ENCODE measurements at regions not wholly inside any gene's neighbourhood (a gene's known extent, or its start where the extent isn't known, plus 50 kb on each side); places are given as distances from the start of the nearest gene placed in this dataset.

- no peak overlapping the region for H3K27ac ChIP-seq
- no peak overlapping the region for H3K4me3 ChIP-seq
- H3K27me3 ChIP-seq, result no peaks in the 10 kb centered on the region
- H3K4me1 ChIP-seq, result no peaks in the 10 kb centered on the region
- TF ChIP-seq, protein P1, sequence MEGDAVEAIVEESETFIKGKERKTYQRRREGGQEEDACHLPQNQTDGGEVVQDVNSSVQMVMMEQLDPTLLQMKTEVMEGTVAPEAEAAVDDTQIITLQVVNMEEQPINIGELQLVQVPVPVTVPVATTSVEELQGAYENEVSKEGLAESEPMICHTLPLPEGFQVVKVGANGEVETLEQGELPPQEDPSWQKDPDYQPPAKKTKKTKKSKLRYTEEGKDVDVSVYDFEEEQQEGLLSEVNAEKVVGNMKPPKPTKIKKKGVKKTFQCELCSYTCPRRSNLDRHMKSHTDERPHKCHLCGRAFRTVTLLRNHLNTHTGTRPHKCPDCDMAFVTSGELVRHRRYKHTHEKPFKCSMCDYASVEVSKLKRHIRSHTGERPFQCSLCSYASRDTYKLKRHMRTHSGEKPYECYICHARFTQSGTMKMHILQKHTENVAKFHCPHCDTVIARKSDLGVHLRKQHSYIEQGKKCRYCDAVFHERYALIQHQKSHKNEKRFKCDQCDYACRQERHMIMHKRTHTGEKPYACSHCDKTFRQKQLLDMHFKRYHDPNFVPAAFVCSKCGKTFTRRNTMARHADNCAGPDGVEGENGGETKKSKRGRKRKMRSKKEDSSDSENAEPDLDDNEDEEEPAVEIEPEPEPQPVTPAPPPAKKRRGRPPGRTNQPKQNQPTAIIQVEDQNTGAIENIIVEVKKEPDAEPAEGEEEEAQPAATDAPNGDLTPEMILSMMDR (IDR thresholded peaks at IDR 0.05), result no peak
- TF ChIP-seq POLR2A (IDR thresholded peaks at IDR 0.05), result no peak
- H3K9me3 ChIP-seq, result no peaks in the 10 kb centered on the region
- no peak for DNase-seq
- no peak for ATAC-seq
- WGBS, 2 donors, result 75 to 81% methylated on average over 6 of the region's 6 CpGs
- no peaks in the 10 kb centered on the region for H3K36me3 ChIP-seq (replicated peaks in 1 of 2; ENCODE audit: insufficient read depth in 1 of 2, low read depth in 2 of 2)
- intact Hi-C loops (cut with DNase I), result no loop called here
Observed at GRCh38 chr1:5364591-5364990, 627.6 kb downstream of the NPHP4 start.

DNA sequence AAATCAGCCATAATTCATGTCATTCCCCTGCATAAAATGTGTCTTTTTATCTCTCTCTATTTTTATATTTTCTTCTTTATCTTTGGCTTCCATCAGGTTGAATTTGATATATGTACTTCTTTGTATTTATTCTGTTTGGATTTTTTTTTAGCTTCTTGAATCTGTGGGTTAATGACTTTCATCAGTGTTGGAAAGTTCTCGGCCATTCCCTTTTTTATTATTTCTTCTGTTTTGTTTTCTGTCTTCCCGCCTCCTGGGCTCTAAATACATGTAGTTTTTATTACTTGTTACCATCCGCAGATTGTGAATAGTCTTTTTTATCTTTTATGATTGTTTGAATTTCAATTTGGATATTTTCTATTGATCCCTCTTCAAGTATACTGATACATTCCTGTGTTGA lies 637.5 kb downstream of the NPHP4 start:
- WGBS, 2 donors, result 63 to 68% methylated on average over 3 of the region's 3 CpGs
- intact Hi-C loops (cut with DNase I), result no loop called here
- ATAC-seq, result no peak

DNA sequence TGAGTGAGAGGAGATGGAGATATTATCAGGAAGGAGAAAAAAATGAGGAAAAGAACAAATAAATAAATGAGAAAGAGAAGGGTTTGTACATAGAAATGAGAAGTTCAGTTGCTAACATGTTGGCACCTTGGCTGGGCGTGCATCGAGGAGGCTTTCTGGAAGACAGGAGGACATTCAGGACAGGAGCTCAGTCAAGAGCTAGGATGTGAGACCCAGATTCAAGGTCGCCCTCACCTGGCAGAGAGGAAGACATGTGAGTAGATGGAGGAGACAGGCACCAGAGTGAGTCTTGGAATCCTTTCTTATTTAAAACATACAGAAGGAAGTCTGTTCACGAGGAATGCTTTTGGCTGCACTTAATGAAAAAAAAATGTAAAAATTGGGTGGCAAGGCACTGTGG lies 640.9 kb downstream of the NPHP4 start:
- Histone ChIP-seq H3K27me3 (no peaks in the 10 kb centered on the region), H3K4me1 (no peaks in the 10 kb centered on the region), H3K27ac (no peak overlapping the region), H3K9me3 (no peaks in the 10 kb centered on the region), H3K36me3 (replicated peaks in 1 of 2; ENCODE audit: insufficient read depth in 1 of 2, low read depth in 2 of 2) (no peaks in the 10 kb centered on the region), H3K4me3 (no peak overlapping the region)
- TF ChIP-seq POLR2A (IDR thresholded peaks at IDR 0.05), result no peak
- TF ChIP-seq, protein P1 (IDR thresholded peaks at IDR 0.05), result no peak
- ATAC-seq (no peak), DNase-seq (no peak)
- intact Hi-C loops (cut with DNase I), result no loop called here
- WGBS, 2 donors, result 50 to 55% methylated on average over 4 of the region's 4 CpGs

More for the DNA sequence above, 637.5 kb downstream of the NPHP4 start:
- DNase-seq, result no peak
- no peaks in the 10 kb centered on the region for H3K9me3 ChIP-seq
- no peak for TF ChIP-seq POLR2A (IDR thresholded peaks at IDR 0.05)
- TF ChIP-seq, protein P1 (IDR thresholded peaks at IDR 0.05), result no peak
- no peaks in the 10 kb centered on the region for H3K4me1 ChIP-seq
- no peak overlapping the region for H3K27ac ChIP-seq
- no peaks in the 10 kb centered on the region for H3K36me3 ChIP-seq (replicated peaks in 1 of 2; ENCODE audit: insufficient read depth in 1 of 2, low read depth in 2 of 2)
- H3K27me3 ChIP-seq, result no peaks in the 10 kb centered on the region
- no peak overlapping the region for H3K4me3 ChIP-seq

DNA sequence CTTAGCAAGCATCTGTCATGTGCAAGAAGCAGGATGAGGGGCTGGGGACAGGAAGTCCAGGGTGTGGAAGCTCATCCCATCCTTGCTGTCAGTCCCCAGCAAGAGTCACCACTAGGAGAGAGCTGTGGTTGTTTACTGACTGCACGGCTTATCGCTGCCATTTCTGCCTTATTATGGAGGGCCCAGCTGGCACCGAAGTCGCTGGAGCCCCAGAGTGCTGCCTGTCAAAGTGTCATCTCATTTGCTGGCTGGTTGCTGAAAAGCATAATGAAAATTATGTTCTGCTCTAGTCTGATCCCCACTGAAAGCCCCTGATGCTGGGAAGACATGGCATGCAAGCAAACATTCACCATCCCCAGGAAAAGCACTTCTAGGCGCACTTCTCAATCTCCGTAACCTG lies 642.7 kb downstream of the NPHP4 start:
- no peak for ATAC-seq
- Histone ChIP-seq H3K4me3 (no peak overlapping the region), H3K4me1 (no peaks in the 10 kb centered on the region), H3K27ac (no peak overlapping the region), H3K27me3 (no peaks in the 10 kb centered on the region), H3K9me3 (no peaks in the 10 kb centered on the region), H3K36me3 (replicated peaks in 1 of 2; ENCODE audit: insufficient read depth in 1 of 2, low read depth in 2 of 2) (no peaks in the 10 kb centered on the region)
- WGBS, 2 donors, result 60 to 73% methylated on average over 6 of the region's 6 CpGs
- no peak for DNase-seq
- no peak for TF ChIP-seq POLR2A (IDR thresholded peaks at IDR 0.05)
- TF ChIP-seq, protein P1 (IDR thresholded peaks at IDR 0.05), result no peak
- intact Hi-C loops (cut with DNase I), result no loop called here

GRCh38 chr1:5348732-5349465 lies 643.3 kb downstream of the NPHP4 start:
- no peaks in the 10 kb centered on the region for H3K36me3 ChIP-seq (replicated peaks in 1 of 2; ENCODE audit: insufficient read depth in 1 of 2, low read depth in 2 of 2)
- no peak overlapping the region for H3K27ac ChIP-seq
- no peaks in the 10 kb centered on the region for H3K9me3 ChIP-seq
- H3K27me3 ChIP-seq, result no peaks in the 10 kb centered on the region
- intact Hi-C loops (cut with DNase I), result no loop called here
- 66 to 77% methylated on average over 15 of the region's 15 CpGs for WGBS, 2 donors
- no peak for DNase-seq
- no peak overlapping the region for H3K4me3 ChIP-seq
- TF ChIP-seq POLR2A (IDR thresholded peaks at IDR 0.05), result no peak
- TF ChIP-seq, protein P1 (IDR thresholded peaks at IDR 0.05), result no peak
- no peak for ATAC-seq
- H3K4me1 ChIP-seq, result no peaks in the 10 kb centered on the region

Measured in body of pancreas (tissue), 4 donors.